Right lobe of liver (tissue), 4 donors: ENCODE measurements at regions not wholly inside any gene's neighbourhood (a gene's known extent, or its start where the extent isn't known, plus 50 kb on each side); places are given as distances from the start of the nearest gene placed in this dataset.

Source experiments
- CTCF ChIP-seq, 4 donors: fragments of 200-600 bp in 3 of 4; fragments of 450-650 bp in 1 of 4; IDR thresholded peaks; one replicate each; pipeline versions ENCODE4 v1.5.1 to v1.8.0; 2016 to 2022; ENCODE audit warnings: antibody characterized with exemption in 4 of 4, mild to moderate bottlenecking in 2 of 4
- POLR2A ChIP-seq: fragments of 450-650 bp; IDR thresholded peaks from one replicate; pipeline ENCODE4 v1.6.1; 2017; ENCODE audit warnings: antibody characterized with exemption, mild to moderate bottlenecking
- donor health status: DM: no; HTN: no; CAD: no.
- donor health status: DM: no; HTN: no; CAD: no.
- donor health status: DM: no; HTN: yes; CAD: no.

GRCh38 chr4:4637710-4638109, 95.9 kb upstream of the STX18 start:
- no peak for TF ChIP-seq CTCF (IDR thresholded peaks at IDR 0.05)
- TF ChIP-seq POLR2A, result no peak
